ENCODE measurements at regions not wholly inside any gene's neighbourhood (a gene's known extent, or its start where the extent isn't known, plus 50 kb on each side); places are given as distances from the start of the nearest gene placed in this dataset.

DNA sequence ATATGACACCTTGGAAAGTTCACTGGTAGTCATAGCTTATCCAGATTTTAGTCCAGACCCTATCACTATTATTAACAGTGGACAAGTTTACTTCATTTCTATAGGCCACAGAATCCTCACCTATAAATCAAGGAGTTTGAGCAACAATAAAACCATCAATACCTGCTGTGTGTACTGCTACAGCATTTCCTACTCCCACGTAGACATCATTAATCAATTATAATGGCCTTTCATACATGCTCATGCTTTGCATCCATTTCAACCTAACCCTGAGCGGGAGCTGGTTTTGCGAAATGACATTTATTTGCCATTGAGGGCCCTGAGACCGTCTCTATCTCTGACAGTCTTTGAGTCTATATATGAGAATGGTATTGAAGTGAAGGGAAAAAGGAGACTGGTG is 312.3 kb downstream of the FAT3 start:
- TF ChIP-seq EZH2phosphoT487 (IDR thresholded peaks at IDR 0.05) (no peak), EZH2 (IDR thresholded peaks at IDR 0.05) (no peak)
- TF ChIP-seq, protein P1, sequence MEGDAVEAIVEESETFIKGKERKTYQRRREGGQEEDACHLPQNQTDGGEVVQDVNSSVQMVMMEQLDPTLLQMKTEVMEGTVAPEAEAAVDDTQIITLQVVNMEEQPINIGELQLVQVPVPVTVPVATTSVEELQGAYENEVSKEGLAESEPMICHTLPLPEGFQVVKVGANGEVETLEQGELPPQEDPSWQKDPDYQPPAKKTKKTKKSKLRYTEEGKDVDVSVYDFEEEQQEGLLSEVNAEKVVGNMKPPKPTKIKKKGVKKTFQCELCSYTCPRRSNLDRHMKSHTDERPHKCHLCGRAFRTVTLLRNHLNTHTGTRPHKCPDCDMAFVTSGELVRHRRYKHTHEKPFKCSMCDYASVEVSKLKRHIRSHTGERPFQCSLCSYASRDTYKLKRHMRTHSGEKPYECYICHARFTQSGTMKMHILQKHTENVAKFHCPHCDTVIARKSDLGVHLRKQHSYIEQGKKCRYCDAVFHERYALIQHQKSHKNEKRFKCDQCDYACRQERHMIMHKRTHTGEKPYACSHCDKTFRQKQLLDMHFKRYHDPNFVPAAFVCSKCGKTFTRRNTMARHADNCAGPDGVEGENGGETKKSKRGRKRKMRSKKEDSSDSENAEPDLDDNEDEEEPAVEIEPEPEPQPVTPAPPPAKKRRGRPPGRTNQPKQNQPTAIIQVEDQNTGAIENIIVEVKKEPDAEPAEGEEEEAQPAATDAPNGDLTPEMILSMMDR (IDR thresholded peaks at IDR 0.05): no peak
